ENCODE measurements at regions not wholly inside any gene's neighbourhood (a gene's known extent, or its start where the extent isn't known, plus 50 kb on each side); places are given as distances from the start of the nearest gene placed in this dataset.

DNA sequence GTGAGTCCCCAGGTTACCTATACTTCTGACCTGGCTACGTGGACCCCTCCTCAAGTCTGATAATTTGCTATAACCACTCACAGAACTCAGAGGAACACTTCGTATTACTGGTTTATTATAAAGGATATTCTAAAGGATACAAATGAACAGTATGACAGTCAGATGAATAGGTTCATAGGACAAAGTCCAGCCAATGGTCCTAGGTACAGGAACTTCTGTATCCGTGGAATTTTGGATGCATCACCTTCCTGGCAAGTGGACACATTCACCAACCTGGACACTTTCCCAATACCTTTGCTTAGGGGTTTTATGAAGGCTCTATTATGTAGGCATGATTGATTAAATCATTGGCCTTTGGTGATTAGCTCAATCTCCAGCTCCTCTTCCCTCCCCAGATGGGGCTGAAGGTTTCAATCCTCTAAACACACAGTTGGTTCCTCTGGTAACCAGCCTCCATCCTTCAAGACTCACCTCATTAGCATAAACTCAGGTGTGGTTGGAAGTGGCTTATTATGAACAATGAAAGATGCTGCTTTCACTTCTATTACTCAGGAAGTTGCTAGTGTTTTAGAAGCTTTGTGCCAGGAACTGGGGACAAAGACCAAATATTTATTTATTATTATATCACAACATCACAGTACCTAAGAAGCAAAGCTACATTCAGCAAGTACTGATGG, 149.6 kb upstream of the ELL2 start:
- TF ChIP-seq TEAD4 (CRISPR knock-in tag; IDR thresholded peaks at IDR 0.05) (no peak), CREM (CRISPR knock-in tag; IDR thresholded peaks at IDR 0.05) (no peak), FOXK1 (CRISPR knock-in tag; IDR thresholded peaks at IDR 0.05) (no peak), JUN (CRISPR knock-in tag; IDR thresholded peaks at IDR 0.05) (no peak), KAT7 (CRISPR knock-in tag; IDR thresholded peaks at IDR 0.05; ENCODE audit: borderline replicate concordance) (no peak), SP1 (CRISPR knock-in tag; conservative IDR thresholded peaks at IDR 0.05) (no peak)
- TF ChIP-seq, protein P1, sequence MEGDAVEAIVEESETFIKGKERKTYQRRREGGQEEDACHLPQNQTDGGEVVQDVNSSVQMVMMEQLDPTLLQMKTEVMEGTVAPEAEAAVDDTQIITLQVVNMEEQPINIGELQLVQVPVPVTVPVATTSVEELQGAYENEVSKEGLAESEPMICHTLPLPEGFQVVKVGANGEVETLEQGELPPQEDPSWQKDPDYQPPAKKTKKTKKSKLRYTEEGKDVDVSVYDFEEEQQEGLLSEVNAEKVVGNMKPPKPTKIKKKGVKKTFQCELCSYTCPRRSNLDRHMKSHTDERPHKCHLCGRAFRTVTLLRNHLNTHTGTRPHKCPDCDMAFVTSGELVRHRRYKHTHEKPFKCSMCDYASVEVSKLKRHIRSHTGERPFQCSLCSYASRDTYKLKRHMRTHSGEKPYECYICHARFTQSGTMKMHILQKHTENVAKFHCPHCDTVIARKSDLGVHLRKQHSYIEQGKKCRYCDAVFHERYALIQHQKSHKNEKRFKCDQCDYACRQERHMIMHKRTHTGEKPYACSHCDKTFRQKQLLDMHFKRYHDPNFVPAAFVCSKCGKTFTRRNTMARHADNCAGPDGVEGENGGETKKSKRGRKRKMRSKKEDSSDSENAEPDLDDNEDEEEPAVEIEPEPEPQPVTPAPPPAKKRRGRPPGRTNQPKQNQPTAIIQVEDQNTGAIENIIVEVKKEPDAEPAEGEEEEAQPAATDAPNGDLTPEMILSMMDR (IDR thresholded peaks at IDR 0.05) = no peak
- TF ChIP-seq, protein P2, sequence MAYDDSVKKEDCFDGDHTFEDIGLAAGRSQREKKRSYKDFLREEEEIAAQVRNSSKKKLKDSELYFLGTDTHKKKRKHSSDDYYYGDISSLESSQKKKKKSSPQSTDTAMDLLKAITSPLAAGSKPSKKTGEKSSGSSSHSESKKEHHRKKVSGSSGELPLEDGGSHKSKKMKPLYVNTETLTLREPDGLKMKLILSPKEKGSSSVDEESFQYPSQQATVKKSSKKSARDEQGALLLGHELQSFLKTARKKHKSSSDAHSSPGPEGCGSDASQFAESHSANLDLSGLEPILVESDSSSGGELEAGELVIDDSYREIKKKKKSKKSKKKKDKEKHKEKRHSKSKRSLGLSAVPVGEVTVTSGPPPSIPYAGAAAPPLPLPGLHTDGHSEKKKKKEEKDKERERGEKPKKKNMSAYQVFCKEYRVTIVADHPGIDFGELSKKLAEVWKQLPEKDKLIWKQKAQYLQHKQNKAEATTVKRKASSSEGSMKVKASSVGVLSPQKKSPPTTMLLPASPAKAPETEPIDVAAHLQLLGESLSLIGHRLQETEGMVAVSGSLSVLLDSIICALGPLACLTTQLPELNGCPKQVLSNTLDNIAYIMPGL (CRISPR knock-in tag; IDR thresholded peaks at IDR 0.05) = no peak
- TF ChIP-seq, protein P3, sequence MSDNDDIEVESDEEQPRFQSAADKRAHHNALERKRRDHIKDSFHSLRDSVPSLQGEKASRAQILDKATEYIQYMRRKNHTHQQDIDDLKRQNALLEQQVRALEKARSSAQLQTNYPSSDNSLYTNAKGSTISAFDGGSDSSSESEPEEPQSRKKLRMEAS (CRISPR knock-in tag; IDR thresholded peaks at IDR 0.05) = no peak
- TF ChIP-seq, protein P4, sequence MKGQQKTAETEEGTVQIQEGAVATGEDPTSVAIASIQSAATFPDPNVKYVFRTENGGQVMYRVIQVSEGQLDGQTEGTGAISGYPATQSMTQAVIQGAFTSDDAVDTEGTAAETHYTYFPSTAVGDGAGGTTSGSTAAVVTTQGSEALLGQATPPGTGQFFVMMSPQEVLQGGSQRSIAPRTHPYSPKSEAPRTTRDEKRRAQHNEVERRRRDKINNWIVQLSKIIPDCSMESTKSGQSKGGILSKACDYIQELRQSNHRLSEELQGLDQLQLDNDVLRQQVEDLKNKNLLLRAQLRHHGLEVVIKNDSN (CRISPR knock-in tag; IDR thresholded peaks at IDR 0.05) = no peak
- TF ChIP-seq, protein P5, sequence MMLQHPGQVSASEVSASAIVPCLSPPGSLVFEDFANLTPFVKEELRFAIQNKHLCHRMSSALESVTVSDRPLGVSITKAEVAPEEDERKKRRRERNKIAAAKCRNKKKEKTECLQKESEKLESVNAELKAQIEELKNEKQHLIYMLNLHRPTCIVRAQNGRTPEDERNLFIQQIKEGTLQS (CRISPR knock-in tag; conservative IDR thresholded peaks at IDR 0.05) = no peak
